ENCODE measurements at regions not wholly inside any gene's neighbourhood (a gene's known extent, or its start where the extent isn't known, plus 50 kb on each side); places are given as distances from the start of the nearest gene placed in this dataset.

DNA sequence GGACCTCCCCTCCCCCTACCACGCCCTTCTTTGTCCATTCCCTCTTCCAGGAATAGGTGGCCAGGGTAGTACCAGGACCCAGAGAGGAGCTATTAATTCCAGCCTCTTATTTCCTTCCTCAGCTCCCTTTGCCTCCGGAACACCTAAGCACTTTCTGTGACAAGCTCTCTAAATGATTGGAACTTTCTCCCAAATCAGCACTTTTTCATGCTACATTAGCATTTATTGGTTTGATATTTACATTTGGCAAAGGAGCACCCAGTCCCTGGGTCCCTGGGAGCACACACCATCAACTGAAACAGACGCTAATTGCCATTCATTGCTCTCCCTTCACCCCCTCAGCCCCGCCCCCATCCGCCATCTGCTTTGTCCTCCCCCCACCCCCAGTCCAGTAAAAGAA is 182.0 kb upstream of the BCOR start:
- ATAC-seq (ENCODE audit: low read depth), result no peak
- CTCF ChIA-PET, result no interaction called here
- no peaks in the 10 kb centered on the region for H3K36me3 Mint-ChIP-seq (ENCODE audit: low read depth)
- no peaks in the 10 kb centered on the region for H3K27me3 Mint-ChIP-seq
- no peak for DNase-seq
- POLR2A ChIA-PET, result interaction anchor here (0.7 kb wide), 1 partner anchor 103 kb away, joined by 3 read pairs; no protein-coding TSS in a partner anchor
- H3K4me3 Mint-ChIP-seq, result no peak overlapping the region
- TF ChIP-seq CTCF (IDR thresholded peaks at IDR 0.05), result no peak
- H3K4me1 Mint-ChIP-seq, result peaks cover 7% of the 10 kb centered on the region
- H3K9me3 Mint-ChIP-seq, result peaks cover 3% of the 10 kb centered on the region
- H3K27ac Mint-ChIP-seq, result no peak overlapping the region
- intact Hi-C loops (cut with micrococcal nuclease), result no loop called here

DNA sequence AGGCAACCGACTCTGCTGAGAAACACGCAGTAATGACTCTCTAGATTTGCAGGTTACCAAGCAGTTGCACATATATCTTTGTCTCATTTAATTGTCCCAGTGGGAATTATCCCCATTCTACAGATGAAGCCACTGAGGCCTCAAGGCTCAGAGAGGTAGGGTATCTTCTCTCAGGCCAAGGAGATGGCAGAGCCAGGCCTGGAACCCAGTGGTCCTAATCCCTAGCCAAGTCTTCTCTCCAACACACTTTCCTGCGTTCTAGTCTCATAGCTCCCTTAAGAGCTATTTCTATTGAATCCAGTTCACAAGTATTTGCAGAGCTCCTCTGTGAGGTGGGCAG is 181.3 kb upstream of the BCOR start:
- Mint-ChIP-seq H3K36me3 (ENCODE audit: low read depth) (no peaks in the 10 kb centered on the region), H3K4me1 (peaks cover 7% of the 10 kb centered on the region), H3K27ac (no peak overlapping the region), H3K27me3 (no peaks in the 10 kb centered on the region), H3K4me3 (no peak overlapping the region), H3K9me3 (peaks cover 3% of the 10 kb centered on the region)
- POLR2A ChIA-PET, result no interaction called here
- intact Hi-C loops (cut with micrococcal nuclease), result no loop called here
- DNase-seq, result no peak
- CTCF ChIA-PET, result no interaction called here
- no peak for TF ChIP-seq CTCF (IDR thresholded peaks at IDR 0.05)
- no peak for ATAC-seq (ENCODE audit: low read depth)

GRCh38 chrX:40278340-40279090 is 180.8 kb upstream of the BCOR start:
- TF ChIP-seq CTCF (IDR thresholded peaks at IDR 0.05), result no peak
- no peak overlapping the region for H3K27ac Mint-ChIP-seq
- ATAC-seq (ENCODE audit: low read depth) (no peak), DNase-seq (no peak)
- no peak overlapping the region for H3K4me3 Mint-ChIP-seq
- intact Hi-C loops (cut with micrococcal nuclease), result no loop called here
- peaks cover 3% of the 10 kb centered on the region for H3K9me3 Mint-ChIP-seq
- H3K36me3 Mint-ChIP-seq (ENCODE audit: low read depth), result no peaks in the 10 kb centered on the region
- ChIA-PET POLR2A (interaction anchor here (0.6 kb wide), 1 partner anchor 121 kb away, joined by 4 read pairs; no protein-coding TSS in a partner anchor), CTCF (no interaction called here)
- H3K27me3 Mint-ChIP-seq, result no peaks in the 10 kb centered on the region
- H3K4me1 Mint-ChIP-seq, result peaks cover 7% of the 10 kb centered on the region

GRCh38 chrX:40277672-40278071 is 179.9 kb upstream of the BCOR start:
- DNase-seq (no peak), ATAC-seq (ENCODE audit: low read depth) (no peak)
- intact Hi-C loops (cut with micrococcal nuclease), result no loop called here
- H3K4me1 Mint-ChIP-seq, result peaks cover 15% of the 10 kb centered on the region
- POLR2A ChIA-PET, result interaction anchor here (0.6 kb wide), 1 partner anchor 122 kb away, joined by 4 read pairs; no protein-coding TSS in a partner anchor
- no peaks in the 10 kb centered on the region for H3K27me3 Mint-ChIP-seq
- peaks cover 3% of the 10 kb centered on the region for H3K9me3 Mint-ChIP-seq
- H3K4me3 Mint-ChIP-seq, result no peak overlapping the region
- no peaks in the 10 kb centered on the region for H3K36me3 Mint-ChIP-seq (ENCODE audit: low read depth)
- H3K27ac Mint-ChIP-seq, result no peak overlapping the region
- CTCF ChIA-PET, result no interaction called here
- TF ChIP-seq CTCF (IDR thresholded peaks at IDR 0.05), result no peak

GRCh38 chrX:40273356-40274050 is 175.7 kb upstream of the BCOR start:
- CTCF ChIA-PET, result no interaction called here
- ATAC-seq (ENCODE audit: low read depth), result no peak

More at GRCh38 chrX:40273356-40274050, 175.7 kb upstream of the BCOR start:
- Mint-ChIP-seq H3K27me3 (no peaks in the 10 kb centered on the region), H3K4me3 (no peak overlapping the region), H3K36me3 (ENCODE audit: low read depth) (no peaks in the 10 kb centered on the region), H3K27ac (no peak overlapping the region), H3K4me1 (peaks cover 10% of the 10 kb centered on the region), H3K9me3 (peaks cover 3% of the 10 kb centered on the region)
- TF ChIP-seq CTCF (IDR thresholded peaks at IDR 0.05), result no peak
- intact Hi-C loops (cut with micrococcal nuclease), result no loop called here
- POLR2A ChIA-PET, result no interaction called here
- no peak for DNase-seq

Measured in activated B cell treated with CpG ODN at 0.5 μM for 24 hours (primary cell).